OCI-LY3 (cell line): ENCODE measurements at regions not wholly inside any gene's neighbourhood (a gene's known extent, or its start where the extent isn't known, plus 50 kb on each side); places are given as distances from the start of the nearest gene placed in this dataset.

ENCODE experiments used
- EZH2phosphoT487 ChIP-seq: fragments of 200-600 bp; shearing (Covaris generic); IDR thresholded peaks from 2 replicates; pipeline ENCODE4 v1.6.1; 2018; ENCODE audit warnings: antibody characterized with exemption, mixed run types, low read depth
- TF ChIP-seq, protein P1 (sequence below): fragments of 200-600, 300-600 bp; sonication (generic); IDR thresholded peaks from 2 replicates; pipeline ENCODE4 v1.5.1; 2014; ENCODE audit warnings: antibody characterized with exemption, low read length, low read depth

DNA sequence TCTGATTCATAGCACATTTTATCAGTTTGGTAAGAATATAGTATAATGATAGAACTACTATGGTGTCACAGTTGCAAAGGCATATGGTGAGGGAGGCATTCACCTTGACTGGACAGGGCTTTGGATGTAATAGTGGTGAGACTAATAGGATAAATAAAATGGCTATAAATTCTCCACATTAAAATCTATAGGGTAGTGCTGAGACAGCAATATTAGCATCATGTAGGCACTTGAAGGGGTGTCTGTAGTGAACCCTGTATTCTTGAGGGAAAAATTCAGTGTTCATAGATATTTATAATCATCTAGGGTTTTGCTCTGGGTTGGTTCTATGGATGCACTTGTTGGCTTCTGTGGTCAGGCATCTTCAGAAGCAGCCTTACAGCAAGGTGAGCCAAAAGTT lies 59.3 kb upstream of the ICA1 start:
- TF ChIP-seq, protein P1, sequence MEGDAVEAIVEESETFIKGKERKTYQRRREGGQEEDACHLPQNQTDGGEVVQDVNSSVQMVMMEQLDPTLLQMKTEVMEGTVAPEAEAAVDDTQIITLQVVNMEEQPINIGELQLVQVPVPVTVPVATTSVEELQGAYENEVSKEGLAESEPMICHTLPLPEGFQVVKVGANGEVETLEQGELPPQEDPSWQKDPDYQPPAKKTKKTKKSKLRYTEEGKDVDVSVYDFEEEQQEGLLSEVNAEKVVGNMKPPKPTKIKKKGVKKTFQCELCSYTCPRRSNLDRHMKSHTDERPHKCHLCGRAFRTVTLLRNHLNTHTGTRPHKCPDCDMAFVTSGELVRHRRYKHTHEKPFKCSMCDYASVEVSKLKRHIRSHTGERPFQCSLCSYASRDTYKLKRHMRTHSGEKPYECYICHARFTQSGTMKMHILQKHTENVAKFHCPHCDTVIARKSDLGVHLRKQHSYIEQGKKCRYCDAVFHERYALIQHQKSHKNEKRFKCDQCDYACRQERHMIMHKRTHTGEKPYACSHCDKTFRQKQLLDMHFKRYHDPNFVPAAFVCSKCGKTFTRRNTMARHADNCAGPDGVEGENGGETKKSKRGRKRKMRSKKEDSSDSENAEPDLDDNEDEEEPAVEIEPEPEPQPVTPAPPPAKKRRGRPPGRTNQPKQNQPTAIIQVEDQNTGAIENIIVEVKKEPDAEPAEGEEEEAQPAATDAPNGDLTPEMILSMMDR: no peak
- TF ChIP-seq EZH2phosphoT487: no peak
